DMS 273 (cell line): ENCODE measurements at regions not wholly inside any gene's neighbourhood (a gene's known extent, or its start where the extent isn't known, plus 50 kb on each side); places are given as distances from the start of the nearest gene placed in this dataset.

Experiments
- DNase-seq: peaks from one replicate; lab custom pipeline; 2025; ENCODE audit not compliant: unreplicated experiment; lab: John Stamatoyannopoulos, UW

- no peak for DNase-seq
These were observed 175.9 kb downstream of the BAMBI start for GRCh38 chr10:28853195-28853594.

- DNase-seq: no peak
These were observed 179.8 kb downstream of the BAMBI start for GRCh38 chr10:28857164-28857563.

- DNase-seq: no peak
These were observed 181.3 kb downstream of the BAMBI start for GRCh38 chr10:28858646-28859045.

GRCh38 chr10:28859791-28860190, 182.5 kb downstream of the BAMBI start:
- no peak for DNase-seq

- no peak for DNase-seq
These were observed 184.9 kb downstream of the BAMBI start for GRCh38 chr10:28862219-28862618.

GRCh38 chr10:28869606-28870201, 192.4 kb downstream of the BAMBI start:
- DNase-seq: no peak

- DNase-seq: no peak
These were observed 194.3 kb downstream of the BAMBI start for GRCh38 chr10:28871665-28872064.

GRCh38 chr10:28872587-28873165, 195.4 kb downstream of the BAMBI start:
- no peak for DNase-seq

- DNase-seq: no peak
These were observed 196.2 kb downstream of the BAMBI start for GRCh38 chr10:28873540-28873939.

- no peak for DNase-seq
These were observed 196.9 kb downstream of the BAMBI start for GRCh38 chr10:28874210-28874609.

GRCh38 chr10:28875549-28876081, 198.3 kb downstream of the BAMBI start:
- no peak for DNase-seq

GRCh38 chr10:28878236-28878970, 201.1 kb downstream of the BAMBI start:
- no peak for DNase-seq

- no peak for DNase-seq
These were observed 201.9 kb downstream of the BAMBI start for GRCh38 chr10:28879246-28879645.

GRCh38 chr10:28879875-28880682, 202.8 kb downstream of the BAMBI start:
- DNase-seq: no peak

- DNase-seq: no peak
These were observed 203.3 kb downstream of the BAMBI start for GRCh38 chr10:28880683-28880950.

- DNase-seq: no peak
These were observed 204.0 kb downstream of the BAMBI start for GRCh38 chr10:28881171-28881882.

GRCh38 chr10:28883741-28884423, 206.6 kb downstream of the BAMBI start:
- no peak for DNase-seq

- DNase-seq: no peak
These were observed 213.0 kb downstream of the BAMBI start for GRCh38 chr10:28890121-28890950.

- DNase-seq: no peak
These were observed 213.9 kb downstream of the BAMBI start for GRCh38 chr10:28891058-28891713.
